Activated naive CD8-positive, alpha-beta T cell (primary cell): ENCODE measurements at regions not wholly inside any gene's neighbourhood (a gene's known extent, or its start where the extent isn't known, plus 50 kb on each side); places are given as distances from the start of the nearest gene placed in this dataset.

ENCODE experiments used
- H3K27ac Mint-ChIP-seq: one replicate; pipeline ENCODE4 v1.8.0; 2021; ENCODE audit warnings: mixed read lengths
- H3K27me3 Mint-ChIP-seq: one replicate; pipeline ENCODE4 v1.8.0; 2021; ENCODE audit warnings: mixed read lengths
- H3K36me3 Mint-ChIP-seq: one replicate; pipeline ENCODE4 v1.8.0; 2021; ENCODE audit warnings: mixed read lengths
- H3K4me1 Mint-ChIP-seq: one replicate; pipeline ENCODE4 v1.8.0; 2021; ENCODE audit warnings: low read depth, mixed read lengths
- H3K4me3 Mint-ChIP-seq: one replicate; pipeline ENCODE4 v1.8.0; 2021; ENCODE audit warnings: mild to moderate bottlenecking, mixed read lengths
- H3K9me3 Mint-ChIP-seq: one replicate; pipeline ENCODE4 v1.8.0; 2021; ENCODE audit warnings: low read depth, mixed read lengths

DNA sequence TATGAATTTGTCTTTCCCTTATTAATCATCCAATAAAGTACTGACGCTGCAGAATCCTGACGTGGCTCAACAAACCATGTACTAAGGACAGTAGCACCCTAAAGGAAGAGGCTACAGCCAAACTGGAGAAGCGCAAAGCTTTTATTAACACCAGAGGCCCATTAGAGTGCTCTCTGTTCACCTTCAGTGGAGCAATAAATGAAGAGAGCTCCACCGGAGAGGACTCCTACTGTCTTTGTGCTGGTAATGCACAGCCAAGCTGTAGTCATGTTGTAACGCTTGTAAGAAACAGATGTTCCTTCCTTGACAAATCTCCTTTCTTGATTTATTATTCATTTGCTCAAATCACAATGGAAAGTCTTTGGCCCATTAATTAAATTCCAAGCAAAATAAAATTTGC lies 220.7 kb upstream of the RRP15 start:
- no peak overlapping the region for H3K4me3 Mint-ChIP-seq
- H3K9me3 Mint-ChIP-seq, result peaks cover 4% of the 10 kb centered on the region
- H3K27ac Mint-ChIP-seq, result no peak overlapping the region
- no peaks in the 10 kb centered on the region for H3K36me3 Mint-ChIP-seq
- H3K4me1 Mint-ChIP-seq, result no peaks in the 10 kb centered on the region
- peaks cover 2% of the 10 kb centered on the region for H3K27me3 Mint-ChIP-seq

DNA sequence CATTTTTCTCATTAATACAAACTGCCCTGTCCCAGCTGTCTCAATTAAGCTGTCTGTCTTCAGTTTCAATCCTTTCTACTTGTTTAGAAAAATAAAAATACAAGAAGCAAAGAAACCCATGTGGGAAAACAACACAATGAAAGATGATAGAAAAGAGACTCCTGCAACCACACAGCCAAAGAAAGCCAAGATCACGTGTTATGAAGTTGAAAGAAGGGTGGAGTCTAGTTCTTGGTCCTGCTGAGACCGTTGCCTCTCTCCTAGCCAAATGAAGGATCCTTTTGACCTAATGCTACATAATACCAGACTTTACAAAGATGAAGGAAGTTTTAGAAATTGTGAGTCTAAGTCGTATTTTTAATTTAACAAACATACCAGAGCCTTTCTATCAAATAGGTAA lies 218.8 kb upstream of the RRP15 start:
- Mint-ChIP-seq H3K4me3 (no peak overlapping the region), H3K9me3 (peaks cover 4% of the 10 kb centered on the region), H3K27me3 (peaks cover 2% of the 10 kb centered on the region), H3K36me3 (no peaks in the 10 kb centered on the region), H3K4me1 (no peaks in the 10 kb centered on the region), H3K27ac (no peak overlapping the region)

DNA sequence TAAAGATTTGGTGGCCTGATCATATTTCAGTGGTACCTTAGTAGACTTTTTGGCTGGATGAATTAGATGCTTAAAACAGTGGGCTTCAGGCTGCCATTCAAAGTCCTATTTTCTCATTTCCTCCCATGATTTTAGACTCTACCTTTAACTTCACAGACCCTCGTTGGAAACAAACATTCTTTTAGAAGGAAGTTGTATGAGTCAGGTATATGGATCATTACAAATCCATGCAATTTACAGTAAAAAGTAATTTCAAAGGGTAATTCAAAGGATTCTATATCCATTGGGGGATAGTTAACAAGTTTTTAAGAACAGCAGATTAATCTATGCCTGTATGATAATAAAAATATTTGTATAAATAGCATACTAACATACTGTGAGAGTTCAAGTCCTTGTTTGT lies 216.9 kb upstream of the RRP15 start:
- no peaks in the 10 kb centered on the region for H3K36me3 Mint-ChIP-seq
- peaks cover 2% of the 10 kb centered on the region for H3K27me3 Mint-ChIP-seq
- H3K27ac Mint-ChIP-seq, result no peak overlapping the region
- H3K4me1 Mint-ChIP-seq, result no peaks in the 10 kb centered on the region
- H3K4me3 Mint-ChIP-seq, result no peak overlapping the region
- H3K9me3 Mint-ChIP-seq, result peaks cover 4% of the 10 kb centered on the region

DNA sequence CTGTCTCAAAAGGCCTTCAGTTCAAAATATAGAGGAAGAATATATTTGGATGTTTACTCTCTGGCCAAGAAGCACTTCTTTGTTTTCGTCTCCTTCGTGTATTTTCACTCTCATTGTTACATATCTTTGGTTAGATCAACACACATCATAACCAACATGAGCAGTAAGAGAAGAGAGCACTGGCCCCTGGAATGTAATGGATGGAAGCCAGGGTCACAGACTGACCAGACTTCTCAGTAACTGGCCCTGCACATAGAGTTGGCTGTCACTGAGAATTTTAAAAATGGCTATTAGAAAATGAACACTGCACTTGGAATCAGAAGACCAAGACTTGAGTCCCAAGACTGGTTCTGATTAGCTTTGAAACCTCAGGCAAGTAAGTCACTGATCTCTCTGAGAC lies 215.9 kb upstream of the RRP15 start:
- Mint-ChIP-seq H3K9me3 (peaks cover 4% of the 10 kb centered on the region), H3K36me3 (no peaks in the 10 kb centered on the region), H3K27ac (no peak overlapping the region), H3K4me3 (no peak overlapping the region), H3K27me3 (peaks cover 2% of the 10 kb centered on the region), H3K4me1 (no peaks in the 10 kb centered on the region)

DNA sequence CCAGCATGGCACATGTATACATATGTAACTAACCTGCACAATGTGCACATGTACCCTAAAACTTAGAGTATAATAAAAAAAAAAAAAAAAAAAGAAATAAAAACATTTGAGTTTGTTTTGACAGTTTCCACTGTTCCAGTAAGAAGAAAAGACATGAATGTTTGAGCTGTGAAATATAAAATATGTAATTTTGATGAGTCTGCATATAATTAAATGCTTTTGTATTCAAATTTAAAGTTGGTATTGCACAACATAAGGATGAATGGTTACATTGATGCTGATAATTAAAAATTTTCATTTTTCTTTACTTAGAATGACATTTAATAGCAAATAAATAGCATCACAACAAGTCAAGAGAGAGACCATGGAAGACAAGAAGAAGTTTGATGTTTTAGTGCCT lies 212.0 kb upstream of the RRP15 start:
- Mint-ChIP-seq H3K27me3 (no peaks in the 10 kb centered on the region), H3K4me3 (no peak overlapping the region), H3K27ac (no peak overlapping the region), H3K4me1 (no peaks in the 10 kb centered on the region), H3K9me3 (no peaks in the 10 kb centered on the region), H3K36me3 (no peaks in the 10 kb centered on the region)

DNA sequence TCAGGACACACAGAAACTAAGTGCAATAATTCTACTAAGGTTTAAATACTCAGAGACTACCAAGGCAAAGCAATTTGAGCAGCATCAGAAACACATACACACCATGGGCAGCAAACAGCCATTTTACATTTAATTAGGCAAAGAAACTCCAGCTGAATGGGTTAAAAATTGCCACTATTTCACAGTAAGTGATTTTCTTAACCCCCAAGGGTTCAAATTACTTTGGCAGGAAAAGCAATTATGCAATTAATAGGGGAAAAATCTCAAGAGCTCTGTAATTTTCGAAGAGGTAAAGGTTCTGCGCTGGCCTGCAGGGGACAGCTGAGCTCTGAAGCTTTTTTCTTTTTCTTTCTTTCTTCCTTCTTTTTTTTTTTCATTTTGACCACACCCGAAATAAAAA lies 206.2 kb upstream of the RRP15 start:
- no peaks in the 10 kb centered on the region for H3K36me3 Mint-ChIP-seq
- no peaks in the 10 kb centered on the region for H3K9me3 Mint-ChIP-seq
- H3K4me1 Mint-ChIP-seq, result no peaks in the 10 kb centered on the region
- H3K27ac Mint-ChIP-seq, result no peak overlapping the region
- H3K4me3 Mint-ChIP-seq, result no peak overlapping the region
- H3K27me3 Mint-ChIP-seq, result no peaks in the 10 kb centered on the region

DNA sequence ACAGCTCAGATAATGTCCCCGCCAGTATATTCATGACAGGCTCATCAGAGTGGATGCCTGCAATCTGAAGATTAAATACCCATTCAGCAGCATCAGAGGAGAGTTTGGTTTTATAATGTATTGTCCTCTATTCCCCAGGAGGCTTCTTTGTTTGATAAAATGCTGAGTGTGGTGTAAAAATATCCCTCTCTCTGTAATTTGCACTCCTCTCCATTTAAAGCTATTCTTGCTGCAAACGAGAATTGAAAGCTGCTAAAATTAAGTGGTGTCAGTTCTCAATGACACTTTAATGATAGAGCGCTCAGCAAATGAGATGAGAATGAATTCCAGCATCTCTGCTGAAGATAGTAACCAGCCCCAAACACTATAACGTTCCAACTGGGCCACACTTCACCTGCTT lies 205.7 kb upstream of the RRP15 start:
- no peaks in the 10 kb centered on the region for H3K9me3 Mint-ChIP-seq
- H3K4me1 Mint-ChIP-seq, result no peaks in the 10 kb centered on the region
- no peak overlapping the region for H3K27ac Mint-ChIP-seq
- H3K4me3 Mint-ChIP-seq, result no peak overlapping the region
- H3K36me3 Mint-ChIP-seq, result no peaks in the 10 kb centered on the region
- no peaks in the 10 kb centered on the region for H3K27me3 Mint-ChIP-seq

DNA sequence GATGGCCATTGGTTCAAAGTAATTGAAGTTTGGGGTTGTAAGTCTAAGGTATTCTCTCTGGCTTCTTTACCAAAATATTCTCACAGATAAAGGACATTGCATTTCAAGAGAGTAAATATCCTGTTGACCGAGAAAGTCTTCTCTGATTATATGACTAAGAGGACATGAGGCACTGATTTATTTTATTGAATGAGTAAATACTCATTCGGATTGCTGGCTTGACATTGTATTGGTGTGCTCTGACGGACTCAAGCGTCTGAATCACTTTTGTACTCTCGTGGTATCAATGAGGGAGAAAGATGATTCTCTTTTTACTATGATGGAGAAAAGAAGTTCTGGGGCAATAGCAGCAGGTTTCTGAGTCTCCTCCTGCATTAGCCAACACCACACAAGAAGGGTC lies 205.3 kb upstream of the RRP15 start:
- Mint-ChIP-seq H3K27ac (no peak overlapping the region), H3K27me3 (no peaks in the 10 kb centered on the region), H3K4me3 (no peak overlapping the region), H3K36me3 (no peaks in the 10 kb centered on the region), H3K9me3 (no peaks in the 10 kb centered on the region), H3K4me1 (no peaks in the 10 kb centered on the region)

DNA sequence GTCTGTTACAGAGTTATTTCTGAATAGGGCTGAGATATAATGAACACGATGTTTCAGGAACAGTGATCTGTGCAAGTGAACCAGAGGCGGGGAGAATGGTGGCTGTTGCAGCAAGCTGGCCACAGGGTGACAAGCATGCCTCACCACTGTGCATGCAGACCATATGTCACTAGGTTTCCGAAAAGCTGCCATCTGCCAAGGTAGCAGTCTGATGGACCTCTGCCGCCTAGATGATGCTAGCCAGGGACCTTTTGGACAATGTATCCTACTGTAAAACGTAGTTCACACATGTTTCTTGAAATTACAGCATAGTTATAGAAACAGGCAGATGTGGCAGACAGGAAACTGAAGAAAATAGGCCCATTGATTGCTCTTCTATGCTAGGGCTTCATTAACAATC lies 204.2 kb upstream of the RRP15 start:
- H3K36me3 Mint-ChIP-seq, result no peaks in the 10 kb centered on the region
- no peak overlapping the region for H3K4me3 Mint-ChIP-seq
- no peaks in the 10 kb centered on the region for H3K4me1 Mint-ChIP-seq
- H3K27me3 Mint-ChIP-seq, result no peaks in the 10 kb centered on the region
- H3K9me3 Mint-ChIP-seq, result peaks cover 3% of the 10 kb centered on the region
- no peak overlapping the region for H3K27ac Mint-ChIP-seq

DNA sequence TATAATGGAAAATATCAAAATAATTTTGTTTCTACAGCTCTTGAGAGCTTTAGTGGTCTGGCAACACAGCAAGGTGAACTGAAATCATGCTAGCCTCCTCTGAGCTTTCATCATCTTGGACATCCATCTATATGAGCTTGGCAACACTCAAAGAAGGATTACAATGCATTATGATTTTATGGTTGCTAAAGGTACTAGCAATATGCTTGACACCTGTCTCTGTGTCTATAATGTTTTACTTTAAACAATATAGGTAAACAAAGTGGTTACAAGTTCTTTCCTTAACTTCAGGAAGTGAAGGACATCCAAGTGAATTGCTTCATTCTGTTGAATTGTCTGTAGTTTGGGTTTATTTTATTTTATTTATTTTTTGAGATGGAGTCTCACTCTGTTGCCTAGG lies 203.7 kb upstream of the RRP15 start:
- Mint-ChIP-seq H3K27ac (no peak overlapping the region), H3K27me3 (no peaks in the 10 kb centered on the region), H3K36me3 (no peaks in the 10 kb centered on the region), H3K4me3 (no peak overlapping the region), H3K9me3 (peaks cover 3% of the 10 kb centered on the region), H3K4me1 (no peaks in the 10 kb centered on the region)

DNA sequence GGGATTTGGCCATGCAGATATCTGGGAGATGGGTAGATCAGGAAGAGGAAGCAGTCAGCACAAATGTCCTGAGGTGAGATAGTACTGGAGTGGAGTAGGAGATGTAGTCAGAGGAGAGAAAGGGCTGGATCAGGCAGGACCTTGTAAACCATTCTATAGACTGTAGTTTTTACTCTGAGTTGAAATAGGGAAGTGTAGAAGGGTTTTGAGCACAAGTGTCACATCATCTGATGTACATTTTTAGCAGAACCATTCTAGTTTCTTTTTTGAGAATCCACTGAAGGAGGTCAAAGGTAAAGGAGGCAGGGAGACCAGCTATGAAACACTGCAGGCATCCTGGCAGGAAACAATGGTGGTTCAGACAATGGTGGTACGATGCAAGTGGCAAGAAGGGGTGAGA lies 194.6 kb upstream of the RRP15 start:
- H3K36me3 Mint-ChIP-seq, result no peaks in the 10 kb centered on the region
- H3K4me3 Mint-ChIP-seq, result no peak overlapping the region
- H3K9me3 Mint-ChIP-seq, result peaks cover 1% of the 10 kb centered on the region
- no peaks in the 10 kb centered on the region for H3K27me3 Mint-ChIP-seq
- no peak overlapping the region for H3K27ac Mint-ChIP-seq
- H3K4me1 Mint-ChIP-seq, result no peaks in the 10 kb centered on the region

DNA sequence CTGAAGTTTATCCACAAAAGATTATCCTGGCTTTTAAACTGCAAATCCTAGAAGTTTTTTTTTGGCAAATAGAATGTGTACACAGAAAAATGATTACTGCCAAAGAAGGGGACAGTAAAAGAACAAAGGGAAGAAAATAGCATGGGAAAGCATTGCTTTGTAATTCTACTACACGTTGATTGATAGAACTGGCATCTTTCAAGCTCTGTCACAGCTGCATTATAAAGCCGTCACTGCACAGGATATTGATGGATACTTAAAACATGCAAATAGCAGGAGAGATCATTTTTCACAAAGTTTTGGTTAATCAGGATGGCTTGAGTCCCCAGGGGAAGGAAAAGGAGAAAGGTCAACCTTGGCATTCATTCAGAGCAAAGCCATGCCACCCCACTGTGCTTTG lies 183.7 kb upstream of the RRP15 start:
- H3K9me3 Mint-ChIP-seq, result peaks cover 4% of the 10 kb centered on the region
- no peaks in the 10 kb centered on the region for H3K27me3 Mint-ChIP-seq
- no peak overlapping the region for H3K4me3 Mint-ChIP-seq
- no peak overlapping the region for H3K27ac Mint-ChIP-seq
- H3K4me1 Mint-ChIP-seq, result no peaks in the 10 kb centered on the region
- H3K36me3 Mint-ChIP-seq, result no peaks in the 10 kb centered on the region

DNA sequence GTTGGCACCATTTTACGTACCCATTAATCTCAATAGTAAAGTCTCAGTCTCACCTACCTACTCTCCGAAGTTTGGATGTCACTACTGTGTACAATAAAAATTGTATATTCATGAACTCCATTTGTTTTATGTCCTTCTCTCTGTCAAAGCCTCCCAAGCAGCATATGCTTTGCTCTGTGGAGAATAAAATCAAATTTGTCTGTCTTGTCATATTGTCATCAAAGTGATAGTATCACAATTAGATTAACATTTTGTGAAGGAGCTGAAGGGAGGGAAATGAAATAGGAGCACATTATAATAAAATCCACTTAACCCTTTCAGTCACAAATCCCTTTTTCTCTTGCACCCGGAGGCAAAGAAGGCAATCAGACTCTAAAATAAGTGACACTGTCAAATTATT lies 177.1 kb upstream of the RRP15 start:
- no peaks in the 10 kb centered on the region for H3K4me1 Mint-ChIP-seq
- H3K27me3 Mint-ChIP-seq, result no peaks in the 10 kb centered on the region
- no peaks in the 10 kb centered on the region for H3K9me3 Mint-ChIP-seq
- H3K36me3 Mint-ChIP-seq, result no peaks in the 10 kb centered on the region
- H3K27ac Mint-ChIP-seq, result no peak overlapping the region
- no peak overlapping the region for H3K4me3 Mint-ChIP-seq

DNA sequence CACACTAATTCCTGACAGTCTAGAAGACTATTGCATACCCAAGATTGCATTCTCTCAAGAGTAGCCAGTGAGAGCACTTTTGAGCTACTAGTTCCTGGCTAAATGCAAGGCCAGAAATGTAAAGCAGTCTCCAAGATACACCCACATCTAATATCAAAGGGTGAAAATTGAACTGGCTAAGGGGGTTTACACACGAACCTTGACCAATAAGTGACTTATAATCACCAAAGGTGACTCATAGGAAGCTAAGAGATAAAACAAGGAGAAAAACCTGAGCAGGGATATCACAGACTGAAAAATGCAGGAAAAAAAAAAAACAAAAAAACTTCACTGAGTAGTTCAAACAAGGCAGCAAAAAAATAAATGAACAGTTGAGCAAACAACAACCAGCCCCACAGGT lies 172.2 kb upstream of the RRP15 start:
- Mint-ChIP-seq H3K4me3 (no peak overlapping the region), H3K27me3 (no peaks in the 10 kb centered on the region), H3K27ac (no peak overlapping the region), H3K4me1 (no peaks in the 10 kb centered on the region), H3K9me3 (peaks cover 16% of the 10 kb centered on the region), H3K36me3 (no peaks in the 10 kb centered on the region)

DNA sequence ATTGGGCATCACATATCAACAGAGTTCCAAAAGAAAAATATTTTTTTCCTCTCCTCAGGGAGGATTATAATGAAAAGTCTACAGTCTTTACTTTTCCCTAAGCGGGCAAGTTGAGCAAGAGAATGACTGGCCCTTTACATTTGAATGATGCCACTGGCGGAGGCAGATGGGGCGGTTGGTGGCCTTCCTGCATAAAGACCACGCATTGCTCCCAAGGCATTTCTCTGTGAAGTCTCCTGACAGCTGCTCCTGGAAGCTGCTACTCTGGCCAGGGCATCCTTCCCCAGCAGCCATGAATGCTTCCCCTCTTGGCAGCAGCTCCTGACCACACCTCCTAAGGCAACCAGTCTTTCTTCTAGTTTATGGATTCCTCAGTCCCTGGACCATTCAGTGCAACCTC lies 161.1 kb upstream of the RRP15 start:
- peaks cover 2% of the 10 kb centered on the region for H3K27me3 Mint-ChIP-seq
- H3K9me3 Mint-ChIP-seq, result no peaks in the 10 kb centered on the region
- H3K36me3 Mint-ChIP-seq, result no peaks in the 10 kb centered on the region
- no peak overlapping the region for H3K4me3 Mint-ChIP-seq
- no peak overlapping the region for H3K27ac Mint-ChIP-seq
- H3K4me1 Mint-ChIP-seq, result no peaks in the 10 kb centered on the region

DNA sequence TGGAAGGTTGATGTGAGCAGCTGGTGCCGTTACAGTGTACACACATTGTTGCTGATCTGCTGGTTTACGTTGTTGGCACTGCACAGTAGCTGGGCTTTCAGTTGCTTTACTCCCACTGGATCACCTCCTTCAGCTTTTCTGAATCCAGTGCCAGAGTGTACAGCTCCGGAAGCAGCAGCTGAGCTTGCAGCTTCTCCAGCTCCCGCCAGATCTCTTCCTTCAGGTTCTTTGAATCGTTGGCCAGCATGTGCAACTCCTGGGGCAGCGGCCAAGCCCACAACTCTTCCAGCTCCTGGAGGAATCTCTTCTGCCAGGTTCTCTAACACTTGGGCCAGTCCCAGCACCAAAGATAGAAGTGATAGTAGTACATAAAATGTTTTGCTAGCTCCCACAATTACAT lies 149.7 kb upstream of the RRP15 start:
- no peak overlapping the region for H3K4me3 Mint-ChIP-seq
- H3K4me1 Mint-ChIP-seq, result no peaks in the 10 kb centered on the region
- H3K27ac Mint-ChIP-seq, result no peak overlapping the region

DNA sequence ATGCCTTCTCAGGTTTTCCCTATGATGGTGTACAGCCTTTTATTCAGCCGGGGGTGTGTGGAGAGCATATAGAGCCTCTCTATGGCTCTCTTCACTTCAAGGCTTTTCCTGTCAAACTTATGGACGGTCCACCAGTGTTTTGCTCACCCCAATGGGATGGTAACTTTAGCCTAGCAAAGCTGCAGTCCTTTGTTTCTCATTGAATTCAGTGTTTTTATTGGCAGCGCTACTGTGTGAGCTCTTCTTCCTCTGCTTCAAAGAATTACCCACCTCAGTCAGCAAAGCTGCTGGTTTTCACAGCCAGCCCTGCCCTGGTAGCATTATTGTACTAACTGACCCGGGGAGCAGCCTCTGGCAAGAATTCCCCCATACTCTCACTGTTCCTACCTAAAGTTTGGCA lies 145.3 kb upstream of the RRP15 start:
- Mint-ChIP-seq H3K9me3 (no peaks in the 10 kb centered on the region), H3K27me3 (peaks cover 3% of the 10 kb centered on the region), H3K27ac (no peak overlapping the region), H3K4me1 (no peaks in the 10 kb centered on the region), H3K4me3 (no peak overlapping the region), H3K36me3 (no peaks in the 10 kb centered on the region)

More for the DNA sequence above, 149.7 kb upstream of the RRP15 start:
- Mint-ChIP-seq H3K9me3 (peaks cover 10% of the 10 kb centered on the region), H3K36me3 (no peaks in the 10 kb centered on the region), H3K27me3 (peaks cover 2% of the 10 kb centered on the region)
